SW 1271 (cell line): ENCODE measurements at regions not wholly inside any gene's neighbourhood (a gene's known extent, or its start where the extent isn't known, plus 50 kb on each side); places are given as distances from the start of the nearest gene placed in this dataset.

Experiments
- DNase-seq, 2 experiments: peaks; one replicate each; lab custom pipeline; 2025; lab: John Stamatoyannopoulos, UW

DNA sequence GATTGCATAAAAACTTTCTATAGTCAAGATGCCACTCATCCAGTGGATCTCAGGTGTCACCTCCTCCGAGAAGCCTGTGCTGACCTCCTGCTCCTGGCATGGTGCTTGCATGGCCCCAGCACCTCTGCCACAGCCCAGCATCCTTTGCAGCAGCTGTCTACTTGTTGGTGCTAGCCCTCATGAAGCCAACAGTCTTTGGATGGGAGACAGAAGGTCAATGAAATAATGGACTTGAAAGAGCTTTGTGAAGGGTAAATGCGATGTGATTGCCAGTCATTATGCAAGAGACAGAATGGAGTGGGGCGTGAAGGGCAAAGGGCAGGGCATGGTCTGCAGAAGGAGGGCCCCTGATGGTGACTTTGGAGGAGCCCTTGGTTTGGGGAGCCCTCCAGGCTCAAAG lies 63.0 kb upstream of the CLMN start:
- no peak for DNase-seq

DNA sequence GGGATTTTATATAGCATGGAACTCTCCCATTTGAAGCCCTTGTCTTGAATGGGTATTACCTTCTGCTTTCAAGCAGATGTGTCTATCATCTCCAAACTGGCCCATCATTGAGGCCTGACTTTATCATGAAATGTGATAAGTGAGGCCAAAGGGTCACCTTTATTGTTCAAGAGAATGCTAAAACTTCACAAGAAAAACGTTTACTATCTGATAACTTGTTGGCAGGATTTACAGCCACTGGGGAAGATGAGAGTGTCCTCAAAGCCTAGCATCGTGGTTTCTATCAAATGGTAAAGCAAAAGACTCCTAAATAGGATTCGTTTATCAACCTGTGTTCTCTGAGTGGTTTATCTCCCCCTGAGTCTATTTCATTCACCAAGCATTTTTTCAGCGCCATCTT lies 62.0 kb upstream of the CLMN start:
- no peak for DNase-seq

DNA sequence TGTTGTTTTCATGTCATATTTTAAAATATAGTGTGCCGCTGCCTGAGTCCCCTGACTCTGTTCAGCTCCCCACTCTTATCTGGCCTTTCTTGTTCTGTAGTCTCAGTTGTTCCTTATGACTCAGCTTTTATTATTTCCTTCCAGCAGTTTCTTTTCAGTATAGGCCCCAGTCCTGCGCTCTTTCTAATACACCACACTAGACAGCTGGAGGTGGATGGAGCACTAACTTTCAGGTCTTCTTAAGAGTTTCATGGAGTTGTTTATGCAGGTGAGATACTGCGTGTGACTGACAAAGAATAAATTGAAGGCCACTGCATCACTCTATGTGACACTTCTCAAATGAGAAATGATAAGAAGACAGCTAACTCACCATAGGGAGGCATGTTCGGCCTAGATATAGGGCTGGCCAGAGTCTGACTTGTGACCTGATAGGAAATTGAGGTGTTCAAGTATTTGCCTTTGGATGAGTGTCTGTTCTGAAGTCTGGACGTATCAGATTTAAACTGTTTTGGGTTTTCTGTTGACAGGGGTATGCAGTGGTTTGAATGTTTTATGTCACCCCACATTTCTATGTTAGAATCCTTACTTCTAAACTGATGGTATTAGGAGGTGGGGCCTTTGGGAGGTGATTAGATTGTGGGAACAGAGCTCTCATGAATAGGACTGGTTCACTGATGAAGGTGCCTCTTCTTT lies 60.8 kb upstream of the CLMN start:
- no peak for DNase-seq

DNA sequence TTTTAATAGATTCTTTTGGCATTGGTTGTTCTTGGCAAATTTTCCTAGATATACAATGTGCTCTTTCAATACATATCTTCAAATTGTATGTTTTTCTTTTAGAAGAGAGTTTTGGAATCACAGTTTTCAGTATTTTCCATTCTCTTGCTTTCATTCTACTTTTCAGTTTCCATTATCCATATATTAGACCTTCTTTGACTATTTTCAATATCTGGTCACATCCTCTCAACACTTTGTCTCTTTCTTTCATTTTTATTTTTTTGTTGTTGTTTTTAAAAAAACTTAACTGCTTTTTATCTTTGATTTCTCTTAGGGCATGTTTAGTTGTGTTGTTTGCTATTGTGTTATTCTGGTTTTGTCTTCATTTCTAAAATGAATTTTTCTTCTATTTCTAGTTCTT lies 59.9 kb upstream of the CLMN start:
- no peak for DNase-seq

DNA sequence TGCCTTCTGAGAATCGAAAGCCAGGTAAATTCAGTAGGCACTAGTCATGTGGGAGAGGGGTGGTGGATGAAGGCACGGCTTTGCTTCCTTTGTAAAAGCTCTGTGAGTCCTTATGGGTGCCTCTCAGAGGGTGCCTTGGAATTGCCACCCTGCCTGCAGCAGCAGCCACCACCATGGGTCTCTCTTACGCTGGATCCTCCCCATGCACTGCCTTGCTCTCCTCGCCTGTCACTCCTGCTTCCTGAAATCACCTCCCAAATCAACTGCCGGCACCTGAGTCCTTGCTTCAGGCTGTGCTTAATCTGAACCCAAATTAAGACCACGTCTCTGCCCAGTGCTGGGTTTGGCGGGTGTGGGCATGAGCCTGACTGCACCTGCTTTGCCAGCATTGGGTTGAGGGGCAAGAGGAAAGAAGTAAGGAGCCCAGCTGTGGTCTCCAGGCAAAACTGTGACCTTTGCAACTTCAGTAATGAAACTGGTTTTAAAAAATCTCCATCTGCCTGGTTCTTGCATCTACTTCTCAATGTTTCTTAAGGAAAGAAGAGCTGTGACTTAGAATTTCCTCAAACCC lies 55.9 kb upstream of the CLMN start:
- DNase-seq, result no peak

DNA sequence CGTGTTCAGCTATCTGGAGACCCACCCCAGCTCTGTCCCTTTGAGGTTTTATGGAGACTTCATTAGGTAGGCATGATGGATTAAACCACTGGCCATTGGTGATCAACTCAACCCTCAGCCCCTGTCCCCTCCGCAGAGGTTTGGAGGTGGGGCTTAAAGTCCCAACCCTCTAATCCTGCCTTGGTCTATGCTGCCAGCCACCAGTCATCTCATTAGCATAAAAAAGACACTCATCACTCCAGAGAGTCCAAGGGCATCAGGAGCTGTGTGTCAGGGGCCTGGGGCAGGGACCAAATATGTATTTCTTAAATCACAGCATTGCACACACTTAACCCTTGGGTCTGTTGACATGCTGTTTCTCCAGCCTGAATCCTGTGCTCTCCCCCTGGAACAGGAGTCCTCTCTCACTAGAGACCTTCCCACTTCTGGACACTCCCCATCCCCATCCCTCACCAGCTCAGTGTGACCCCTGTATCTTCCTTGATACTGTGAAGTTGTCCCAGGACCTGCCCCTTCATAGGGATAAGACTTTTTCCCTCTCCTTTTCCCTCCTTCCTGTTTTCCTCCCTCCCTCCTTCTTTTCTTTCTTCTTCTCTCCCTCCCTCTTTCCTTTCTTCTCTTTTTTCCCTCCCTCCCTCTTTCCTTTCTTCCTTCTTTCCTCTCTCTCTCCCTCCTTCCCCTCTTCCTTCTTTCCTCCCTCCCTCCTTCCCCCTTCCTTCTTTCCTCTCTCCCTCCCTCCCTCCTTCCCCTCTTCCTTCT lies 54.7 kb upstream of the CLMN start:
- DNase-seq, result no peak

DNA sequence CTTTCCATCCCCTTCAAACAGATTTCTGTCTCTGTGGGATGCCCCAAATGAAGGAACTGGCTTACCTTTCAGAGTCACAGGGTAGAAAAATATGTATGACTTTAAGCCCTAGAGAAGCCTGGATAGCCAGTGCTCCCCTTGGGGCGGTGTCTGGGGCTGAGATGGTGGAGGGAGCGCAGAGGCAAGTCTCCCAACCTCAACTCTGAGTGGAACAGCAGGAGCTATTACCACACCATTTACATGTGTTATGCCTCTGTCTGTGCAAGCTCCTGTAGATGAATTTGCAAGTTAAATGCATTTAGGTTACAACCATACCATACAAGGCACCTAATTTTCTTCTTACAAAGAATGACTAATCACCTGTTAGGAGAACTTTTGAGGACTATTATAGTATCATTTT lies 50.4 kb upstream of the CLMN start:
- no peak for DNase-seq
